Stomach (tissue), 4 donors: ENCODE measurements at regions not wholly inside any gene's neighbourhood (a gene's known extent, or its start where the extent isn't known, plus 50 kb on each side); places are given as distances from the start of the nearest gene placed in this dataset.

Experiments used
- POLR2AphosphoS5 ChIP-seq, 3 donors: sonication (generic); formaldehyde crosslinking; IDR thresholded peaks; one replicate each; pipeline ENCODE4 v1.6.1; 2016; ENCODE audit warnings: antibody characterized with exemption in 3 of 3
- TF ChIP-seq, protein P1 (sequence below), 7 experiments: fragments of 450-650 bp in 4 of 7; fragments of 200-600 bp in 3 of 7; sonication (generic) in 3 of 7; IDR thresholded peaks; one replicate each; pipeline ENCODE4 v1.5.1; 2016 to 2019; ENCODE audit warnings: antibody characterized with exemption in 7 of 7, control low read depth in 2 of 7, mild to moderate bottlenecking in 1 of 7

DNA sequence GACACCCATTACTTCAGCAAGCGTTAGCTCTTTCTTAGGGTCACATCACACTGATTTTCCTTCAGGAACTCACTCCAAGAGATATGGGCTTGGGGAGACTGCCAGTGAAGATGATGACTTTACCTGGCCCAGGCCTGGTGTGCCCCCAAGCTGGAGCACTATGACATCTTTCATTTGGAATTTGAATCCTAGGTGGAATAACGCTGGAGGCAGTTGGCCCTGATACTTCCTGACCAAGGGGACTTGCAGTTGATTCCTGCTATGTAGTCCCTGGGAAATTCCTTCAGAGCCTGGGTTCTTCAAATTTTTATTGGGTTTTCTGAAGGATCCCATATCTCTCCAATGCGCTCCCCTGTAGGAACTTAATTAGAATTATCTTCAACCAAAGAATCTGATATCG, 114.9 kb upstream of the GUCA2B start:
- TF ChIP-seq, protein P1, sequence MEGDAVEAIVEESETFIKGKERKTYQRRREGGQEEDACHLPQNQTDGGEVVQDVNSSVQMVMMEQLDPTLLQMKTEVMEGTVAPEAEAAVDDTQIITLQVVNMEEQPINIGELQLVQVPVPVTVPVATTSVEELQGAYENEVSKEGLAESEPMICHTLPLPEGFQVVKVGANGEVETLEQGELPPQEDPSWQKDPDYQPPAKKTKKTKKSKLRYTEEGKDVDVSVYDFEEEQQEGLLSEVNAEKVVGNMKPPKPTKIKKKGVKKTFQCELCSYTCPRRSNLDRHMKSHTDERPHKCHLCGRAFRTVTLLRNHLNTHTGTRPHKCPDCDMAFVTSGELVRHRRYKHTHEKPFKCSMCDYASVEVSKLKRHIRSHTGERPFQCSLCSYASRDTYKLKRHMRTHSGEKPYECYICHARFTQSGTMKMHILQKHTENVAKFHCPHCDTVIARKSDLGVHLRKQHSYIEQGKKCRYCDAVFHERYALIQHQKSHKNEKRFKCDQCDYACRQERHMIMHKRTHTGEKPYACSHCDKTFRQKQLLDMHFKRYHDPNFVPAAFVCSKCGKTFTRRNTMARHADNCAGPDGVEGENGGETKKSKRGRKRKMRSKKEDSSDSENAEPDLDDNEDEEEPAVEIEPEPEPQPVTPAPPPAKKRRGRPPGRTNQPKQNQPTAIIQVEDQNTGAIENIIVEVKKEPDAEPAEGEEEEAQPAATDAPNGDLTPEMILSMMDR (IDR thresholded peaks at IDR 0.05) = no peak
- TF ChIP-seq POLR2AphosphoS5 (IDR thresholded peaks at IDR 0.05) = no peak
